NOMO-1 treated with dmso at 0.1 percent for 144 hours (cell line): ENCODE measurements at regions not wholly inside any gene's neighbourhood (a gene's known extent, or its start where the extent isn't known, plus 50 kb on each side); places are given as distances from the start of the nearest gene placed in this dataset.
"Not testable (repeated sequence)": the region's sequence is repeated elsewhere in the genome, so short reads cannot be mapped to it uniquely, and the experiment has no call there.

Source experiments
- DNase-seq: peaks from one replicate; lab custom pipeline; 2025; ENCODE audit not compliant: unreplicated experiment; lab: John Stamatoyannopoulos, UW

- no peak for DNase-seq
These were observed 243.5 kb upstream of the FGF13 start for GRCh38 chrX:138954976-138955375.

- no peak for DNase-seq
These were observed 235.4 kb upstream of the FGF13 start for GRCh38 chrX:138946926-138947325.

DNA sequence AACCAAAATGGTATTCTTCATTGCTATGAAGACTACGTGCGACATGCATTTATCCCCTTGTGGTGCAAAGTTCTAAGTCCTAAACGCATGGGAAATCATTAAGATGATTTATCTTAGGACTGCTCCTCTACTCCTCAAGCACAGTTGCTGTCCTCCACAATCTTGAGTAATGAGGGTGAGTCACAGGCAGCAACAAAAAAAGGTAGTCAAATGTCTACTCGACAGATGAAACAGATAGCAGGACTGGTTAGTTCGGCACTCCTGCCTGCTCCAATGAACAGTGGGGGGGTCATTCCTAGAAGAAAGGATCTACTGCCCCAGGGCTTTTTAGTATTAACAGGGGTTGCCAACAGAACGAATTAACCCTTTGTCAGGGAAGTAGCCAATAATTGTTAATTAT, 233.7 kb upstream of the FGF13 start:
- DNase-seq = peak; percentile 43

- no peak for DNase-seq
These were observed 227.5 kb upstream of the FGF13 start for GRCh38 chrX:138939038-138939437.

DNA sequence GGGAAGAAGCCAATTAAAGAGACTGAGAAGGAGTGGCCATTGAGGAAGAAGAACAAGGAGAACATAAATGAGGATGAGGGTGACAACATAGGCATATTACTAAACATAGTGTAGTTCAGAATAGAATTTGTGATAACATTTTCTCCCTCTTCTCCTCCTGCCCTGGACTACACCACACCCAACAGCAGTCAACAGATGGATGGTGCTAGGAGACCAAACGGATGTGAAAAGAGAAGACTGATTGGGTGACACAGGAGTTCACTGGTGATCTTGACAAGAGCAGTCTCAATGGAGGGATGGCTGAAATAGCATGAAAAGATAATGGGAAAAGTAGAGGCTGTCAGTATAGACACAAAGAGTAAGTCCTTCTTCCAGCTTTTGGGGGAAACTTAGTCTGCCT, 226.5 kb upstream of the FGF13 start:
- DNase-seq = no peak

DNA sequence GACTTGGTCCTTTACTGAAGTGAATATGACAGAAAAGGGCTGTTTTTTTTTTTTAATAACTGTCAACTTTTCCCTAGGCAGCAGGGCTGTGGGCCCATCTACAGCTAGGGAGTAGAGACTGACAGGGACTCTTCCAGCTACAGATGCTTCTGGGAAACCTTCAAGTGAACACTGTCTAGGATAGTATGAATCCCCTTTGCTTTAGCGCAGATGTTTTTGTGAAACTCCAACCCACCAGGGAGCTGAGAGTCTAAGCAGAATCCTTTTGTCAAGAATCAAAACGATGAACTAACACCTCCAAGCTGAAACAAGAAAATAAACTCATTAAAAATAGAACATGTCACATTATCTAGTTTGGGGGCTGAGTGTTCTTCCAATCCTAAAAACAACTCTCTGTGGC, 219.7 kb upstream of the FGF13 start:
- DNase-seq = no peak

GRCh38 chrX:138930583-138930945, 219.0 kb upstream of the FGF13 start:
- no peak for DNase-seq

DNA sequence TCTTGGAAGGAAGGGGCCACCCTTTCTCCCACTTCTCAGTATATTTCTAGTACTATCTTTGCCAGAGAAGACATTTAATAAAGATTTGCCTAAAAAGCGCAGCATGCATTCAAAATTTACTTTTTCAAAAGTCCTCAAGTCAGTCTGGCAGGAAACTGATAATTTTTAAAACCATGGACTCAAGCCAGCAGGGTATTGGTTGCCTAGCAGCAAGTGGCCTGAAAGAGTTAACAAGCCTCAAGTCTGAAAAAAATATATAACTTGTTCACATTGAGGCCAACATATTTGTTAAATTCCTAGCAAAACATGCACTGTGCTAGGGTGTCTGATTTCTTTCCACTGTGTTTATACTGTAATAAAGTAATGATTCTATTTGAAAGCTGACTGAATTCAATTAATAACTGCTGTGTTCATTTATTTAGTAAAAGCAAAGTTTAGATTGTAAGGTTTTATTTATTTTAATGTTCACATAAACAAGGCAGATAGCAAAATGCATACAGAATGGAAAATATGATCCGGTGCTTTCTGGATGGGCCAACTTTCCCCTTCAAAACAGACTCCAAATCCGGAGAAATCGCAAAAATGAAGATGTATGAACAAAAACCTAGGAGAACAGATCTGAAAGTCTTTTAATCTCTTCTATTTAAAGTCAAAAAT, 218.5 kb upstream of the FGF13 start:
- DNase-seq = no peak

GRCh38 chrX:138928737-138929459, 217.4 kb upstream of the FGF13 start:
- DNase-seq = no peak

- peak; percentile 59 for DNase-seq
These were observed 213.8 kb upstream of the FGF13 start for GRCh38 chrX:138925330-138925729.

- no peak for DNase-seq
These were observed 212.3 kb upstream of the FGF13 start for GRCh38 chrX:138923805-138924204.

DNA sequence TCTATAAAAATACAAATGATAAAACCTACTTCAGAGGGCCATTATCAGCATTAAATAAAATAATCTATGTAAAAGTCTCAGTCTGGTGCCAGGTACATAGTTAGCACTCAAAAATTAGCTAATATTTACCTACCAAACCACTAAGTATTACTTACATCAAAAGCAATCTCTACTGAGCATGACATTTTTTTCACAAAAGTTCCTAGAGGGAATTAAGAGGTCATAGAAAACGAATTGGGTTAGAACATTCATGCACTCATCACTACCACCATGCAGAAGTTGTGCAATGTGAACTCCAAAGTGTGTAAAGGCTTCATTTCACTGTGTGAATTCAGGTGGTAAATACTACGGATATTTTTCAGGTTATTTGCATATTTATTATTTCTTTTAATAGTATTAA, 209.5 kb upstream of the FGF13 start:
- DNase-seq = no peak

DNA sequence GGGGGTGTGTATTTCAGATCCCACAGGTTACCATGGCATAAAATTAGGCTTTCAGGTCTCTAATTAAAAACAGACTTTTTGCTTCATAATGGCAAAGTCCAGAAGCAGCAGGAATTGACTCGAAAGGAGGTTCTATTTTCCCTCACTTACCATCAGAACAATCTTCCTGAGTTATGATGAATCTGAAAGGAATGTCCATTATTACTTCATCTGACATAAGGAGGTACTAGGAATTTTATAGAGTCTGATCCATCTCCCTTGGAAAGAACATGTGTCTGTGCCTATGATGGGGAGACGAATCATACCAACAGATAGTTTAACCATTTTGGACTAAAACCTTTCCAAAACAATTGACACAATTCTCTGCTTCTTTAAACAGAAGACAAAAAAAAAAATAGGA, 206.3 kb upstream of the FGF13 start:
- DNase-seq = no peak

DNA sequence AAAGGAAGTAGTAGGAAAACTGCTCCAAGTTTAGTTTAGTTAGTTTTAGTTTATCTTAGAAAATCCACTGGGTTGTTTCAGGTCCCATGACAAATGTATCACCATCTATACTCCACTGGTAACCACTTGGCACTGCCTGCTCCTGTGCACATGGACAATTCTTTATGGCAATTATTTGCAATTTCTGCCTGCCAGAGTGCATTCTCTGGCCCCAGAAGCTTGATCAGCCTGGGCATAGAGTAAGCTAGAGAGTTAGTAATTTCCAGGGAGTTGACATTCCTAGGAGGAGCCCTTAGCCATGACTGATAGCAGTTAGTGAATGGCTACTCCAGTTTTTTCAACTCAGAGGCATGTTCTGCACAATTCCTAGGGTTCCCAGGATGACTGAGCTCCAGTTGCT, 203.2 kb upstream of the FGF13 start:
- DNase-seq = no peak

GRCh38 chrX:138908577-138908976, 197.1 kb upstream of the FGF13 start:
- DNase-seq = no peak

GRCh38 chrX:138897621-138898492, 186.3 kb upstream of the FGF13 start:
- DNase-seq = no peak

DNA sequence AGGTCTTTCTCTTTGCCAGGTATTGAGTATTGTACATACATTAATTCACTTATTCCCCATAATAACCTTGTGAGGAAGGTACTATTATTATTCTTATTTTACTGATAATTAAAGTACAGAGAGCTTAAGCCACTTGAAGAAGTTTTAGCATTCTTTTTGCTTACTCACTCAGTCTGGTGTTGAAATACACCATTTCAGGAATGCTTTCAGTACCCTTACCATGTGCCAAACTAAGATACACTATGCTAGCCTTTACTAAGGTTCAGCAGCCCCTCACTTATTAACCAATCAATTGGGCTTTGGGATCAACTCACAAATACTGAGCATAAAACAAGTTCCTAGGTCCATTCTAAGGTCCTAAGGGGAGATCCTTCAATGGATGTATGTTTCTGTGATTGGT, 179.0 kb upstream of the FGF13 start:
- DNase-seq = no peak

DNA sequence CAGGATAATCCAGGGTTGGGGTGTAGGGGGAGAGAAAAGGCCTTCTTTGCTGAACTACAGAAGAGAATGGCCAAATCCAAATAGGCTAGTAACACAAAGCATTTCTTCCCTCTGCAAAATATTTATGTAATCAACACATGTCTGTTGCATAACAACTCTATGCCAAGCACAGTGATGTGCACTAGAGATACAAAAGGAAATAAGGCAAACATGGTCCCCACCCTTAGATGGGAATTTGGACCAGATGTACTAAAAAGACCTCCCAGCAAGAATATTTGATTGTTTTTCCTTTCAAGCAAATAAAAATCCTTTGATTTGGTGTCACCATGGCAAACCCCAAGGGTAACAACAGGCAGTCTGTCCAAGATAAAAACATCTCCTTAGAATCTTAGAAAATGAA, 177.6 kb upstream of the FGF13 start:
- DNase-seq = no peak

DNA sequence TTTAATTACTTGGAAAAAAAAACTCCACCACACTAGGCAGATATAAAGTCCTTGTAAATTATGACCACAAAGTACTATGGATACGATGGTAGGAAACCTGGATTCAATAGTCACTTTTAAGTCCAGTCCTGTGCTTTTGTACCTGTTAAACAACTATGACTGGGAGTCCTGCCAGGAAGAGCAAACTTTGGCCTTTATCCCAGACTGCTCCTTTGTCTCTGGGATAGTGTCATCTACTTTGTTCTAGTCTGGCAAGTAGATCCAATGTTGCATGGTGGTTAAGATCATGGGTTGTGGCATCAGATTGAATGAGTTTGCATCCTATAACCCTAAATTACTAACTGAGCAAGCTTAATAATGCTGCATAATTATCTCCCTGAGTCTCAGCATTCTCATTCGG, 175.3 kb upstream of the FGF13 start:
- DNase-seq = no peak

GRCh38 chrX:138885886-138886285, 174.4 kb upstream of the FGF13 start:
- DNase-seq = no peak

GRCh38 chrX:138880293-138880692, 168.8 kb upstream of the FGF13 start:
- DNase-seq = not testable (repeated sequence)

GRCh38 chrX:138877746-138878145, 166.2 kb upstream of the FGF13 start:
- no peak for DNase-seq
